IMR-90 (cell line): ENCODE measurements at regions not wholly inside any gene's neighbourhood (a gene's known extent, or its start where the extent isn't known, plus 50 kb on each side); places are given as distances from the start of the nearest gene placed in this dataset.

Source experiments
- BHLHE40 ChIP-seq: fragments of 150-350 bp; IDR thresholded peaks from 2 replicates; pipeline ENCODE4 v1.6.1; 2016; ENCODE audit warnings: mild to moderate bottlenecking, low read depth, low read length
- CHD1 ChIP-seq: IDR thresholded peaks from 2 replicates; pipeline ENCODE4 v1.6.1; 2012; ENCODE audit warnings: low read depth, low read length, improper control_type of control experiment
- MAZ ChIP-seq: IDR thresholded peaks from 2 replicates; pipeline ENCODE4 v1.6.1; 2012; ENCODE audit warnings: low read depth, mild to moderate bottlenecking, low read length, improper control_type of control experiment, moderate library complexity, borderline replicate concordance
- MXI1 ChIP-seq: IDR thresholded peaks from 2 replicates; pipeline ENCODE4 v1.6.1; 2012; ENCODE audit warnings: low read depth, mild to moderate bottlenecking, low read length, moderate library complexity, borderline replicate concordance
- POLR2A ChIP-seq: IDR thresholded peaks from 2 replicates; pipeline ENCODE4 v1.6.1; 2012; ENCODE audit warnings: mild to moderate bottlenecking, low read depth, low read length
- RAD21 ChIP-seq: IDR thresholded peaks from 2 replicates; pipeline ENCODE4 v1.6.1; 2012; ENCODE audit warnings: low read length, improper control_type of control experiment
- RCOR1 ChIP-seq: IDR thresholded peaks from 2 replicates; pipeline ENCODE4 v1.6.1; 2012; ENCODE audit warnings: mild to moderate bottlenecking, low read length, improper control_type of control experiment; ENCODE audit not compliant: insufficient replicate concordance
- SMC3 ChIP-seq: fragments of 150-350 bp; IDR thresholded peaks from 2 replicates; pipeline ENCODE4 v1.6.1; 2016; ENCODE audit warnings: low read depth, mild to moderate bottlenecking, antibody characterized with exemption, low read length, moderate library complexity
- TF ChIP-seq, protein P1 (sequence below): conservative IDR thresholded peaks from 2 replicates; pipeline ENCODE4 v1.5.1; 2012; ENCODE audit warnings: mild to moderate bottlenecking, low read depth, low read length, improper control_type of control experiment
- TF ChIP-seq, protein P2 (sequence below): fragments of 150-350 bp; IDR thresholded peaks from 2 replicates; pipeline ENCODE4 v1.6.1; 2017; ENCODE audit warnings: mild to moderate bottlenecking, antibody characterized with exemption, low read length, low read depth

DNA sequence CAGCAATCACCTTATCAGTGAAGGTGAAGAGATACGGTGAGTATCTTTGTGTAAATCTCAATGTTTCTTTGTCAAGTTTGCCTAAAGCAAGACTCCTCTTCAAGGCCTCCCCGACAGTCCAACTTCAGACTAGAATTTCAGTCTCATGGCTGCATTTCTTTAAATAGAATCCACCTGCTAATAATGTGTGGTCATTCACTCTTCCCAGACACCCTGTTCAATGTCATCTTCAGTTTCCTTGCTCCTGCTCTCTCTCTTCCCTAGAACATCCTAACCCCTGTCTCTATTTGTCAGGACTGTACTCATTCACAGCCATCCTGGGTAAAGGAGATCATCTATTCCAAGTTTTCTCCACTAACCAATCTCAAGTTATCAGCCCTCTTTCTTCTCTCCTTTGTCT is 267.3 kb downstream of the EN1 start:
- TF ChIP-seq, protein P1, sequence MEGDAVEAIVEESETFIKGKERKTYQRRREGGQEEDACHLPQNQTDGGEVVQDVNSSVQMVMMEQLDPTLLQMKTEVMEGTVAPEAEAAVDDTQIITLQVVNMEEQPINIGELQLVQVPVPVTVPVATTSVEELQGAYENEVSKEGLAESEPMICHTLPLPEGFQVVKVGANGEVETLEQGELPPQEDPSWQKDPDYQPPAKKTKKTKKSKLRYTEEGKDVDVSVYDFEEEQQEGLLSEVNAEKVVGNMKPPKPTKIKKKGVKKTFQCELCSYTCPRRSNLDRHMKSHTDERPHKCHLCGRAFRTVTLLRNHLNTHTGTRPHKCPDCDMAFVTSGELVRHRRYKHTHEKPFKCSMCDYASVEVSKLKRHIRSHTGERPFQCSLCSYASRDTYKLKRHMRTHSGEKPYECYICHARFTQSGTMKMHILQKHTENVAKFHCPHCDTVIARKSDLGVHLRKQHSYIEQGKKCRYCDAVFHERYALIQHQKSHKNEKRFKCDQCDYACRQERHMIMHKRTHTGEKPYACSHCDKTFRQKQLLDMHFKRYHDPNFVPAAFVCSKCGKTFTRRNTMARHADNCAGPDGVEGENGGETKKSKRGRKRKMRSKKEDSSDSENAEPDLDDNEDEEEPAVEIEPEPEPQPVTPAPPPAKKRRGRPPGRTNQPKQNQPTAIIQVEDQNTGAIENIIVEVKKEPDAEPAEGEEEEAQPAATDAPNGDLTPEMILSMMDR = no peak
- no peak for TF ChIP-seq POLR2A
- no peak for TF ChIP-seq SMC3
- no peak for TF ChIP-seq RAD21
- no peak for TF ChIP-seq BHLHE40
- no peak for TF ChIP-seq MAZ
- no peak for TF ChIP-seq MXI1
- no peak for TF ChIP-seq RCOR1
- TF ChIP-seq, protein P2, sequence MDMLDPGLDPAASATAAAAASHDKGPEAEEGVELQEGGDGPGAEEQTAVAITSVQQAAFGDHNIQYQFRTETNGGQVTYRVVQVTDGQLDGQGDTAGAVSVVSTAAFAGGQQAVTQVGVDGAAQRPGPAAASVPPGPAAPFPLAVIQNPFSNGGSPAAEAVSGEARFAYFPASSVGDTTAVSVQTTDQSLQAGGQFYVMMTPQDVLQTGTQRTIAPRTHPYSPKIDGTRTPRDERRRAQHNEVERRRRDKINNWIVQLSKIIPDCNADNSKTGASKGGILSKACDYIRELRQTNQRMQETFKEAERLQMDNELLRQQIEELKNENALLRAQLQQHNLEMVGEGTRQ = no peak
- TF ChIP-seq CHD1 = no peak
